ENCODE measurements at regions not wholly inside any gene's neighbourhood (a gene's known extent, or its start where the extent isn't known, plus 50 kb on each side); places are given as distances from the start of the nearest gene placed in this dataset.
A peak's percentile ranks its signal among the peaks of the same experiment; 100 is the strongest.
"Not testable (repeated sequence)": the region's sequence is repeated elsewhere in the genome, so short reads cannot be mapped to it uniquely, and the experiment has no call there.

GRCh38 chr1:120619867-120620692 lies 103.7 kb upstream of the NBPF26 start:
- not testable (repeated sequence) for DNase-seq; H3K4me1 Mint-ChIP-seq (ENCODE audit: low read depth); H3K27me3 Mint-ChIP-seq; H3K4me3 Mint-ChIP-seq; H3K36me3 Mint-ChIP-seq (ENCODE audit: low read depth); H3K27ac Mint-ChIP-seq; H3K9me3 Mint-ChIP-seq

- not testable (repeated sequence) for H3K27me3 Mint-ChIP-seq; H3K27ac Mint-ChIP-seq; DNase-seq; H3K4me1 Mint-ChIP-seq (ENCODE audit: low read depth); H3K36me3 Mint-ChIP-seq (ENCODE audit: low read depth); H3K9me3 Mint-ChIP-seq; H3K4me3 Mint-ChIP-seq
Observed at GRCh38 chr1:120620693-120620969, 103.1 kb upstream of the NBPF26 start.

GRCh38 chr1:120621278-120621677 lies 102.5 kb upstream of the NBPF26 start:
- DNase-seq; H3K9me3 Mint-ChIP-seq; H3K27me3 Mint-ChIP-seq; H3K4me1 Mint-ChIP-seq (ENCODE audit: low read depth); H3K4me3 Mint-ChIP-seq; H3K36me3 Mint-ChIP-seq (ENCODE audit: low read depth); H3K27ac Mint-ChIP-seq: not testable (repeated sequence)

GRCh38 chr1:120623539-120623938 lies 100.2 kb upstream of the NBPF26 start:
- H3K4me3 Mint-ChIP-seq; H3K27me3 Mint-ChIP-seq; H3K9me3 Mint-ChIP-seq; DNase-seq; H3K36me3 Mint-ChIP-seq (ENCODE audit: low read depth); H3K27ac Mint-ChIP-seq; H3K4me1 Mint-ChIP-seq (ENCODE audit: low read depth): not testable (repeated sequence)

DNA sequence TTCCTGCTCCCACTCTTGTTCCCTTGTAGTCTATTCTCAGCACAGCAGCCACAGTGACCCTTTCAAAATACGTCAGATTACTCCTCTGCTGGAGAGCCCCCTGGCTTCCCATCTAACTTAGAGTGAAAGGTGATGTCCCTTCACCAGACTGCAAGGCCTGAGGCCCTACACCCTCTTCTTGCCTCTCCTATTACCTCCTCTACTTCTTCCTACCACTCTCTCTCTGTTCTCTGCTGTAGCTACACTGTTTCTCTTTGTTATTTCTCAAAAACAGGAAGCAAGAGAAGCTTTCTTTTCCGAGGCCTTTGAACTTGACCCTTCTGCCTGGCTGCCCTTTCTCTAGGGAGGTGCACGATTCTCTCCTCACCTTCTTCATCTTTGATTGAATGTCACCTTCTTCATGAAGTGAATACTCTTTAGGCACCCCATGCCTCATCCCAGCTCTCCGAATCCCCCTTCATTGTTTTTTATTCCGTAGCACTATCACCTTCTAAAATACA lies 99.1 kb upstream of the NBPF26 start:
- H3K4me3 Mint-ChIP-seq, H3K27me3 Mint-ChIP-seq: not testable (repeated sequence)

DNA sequence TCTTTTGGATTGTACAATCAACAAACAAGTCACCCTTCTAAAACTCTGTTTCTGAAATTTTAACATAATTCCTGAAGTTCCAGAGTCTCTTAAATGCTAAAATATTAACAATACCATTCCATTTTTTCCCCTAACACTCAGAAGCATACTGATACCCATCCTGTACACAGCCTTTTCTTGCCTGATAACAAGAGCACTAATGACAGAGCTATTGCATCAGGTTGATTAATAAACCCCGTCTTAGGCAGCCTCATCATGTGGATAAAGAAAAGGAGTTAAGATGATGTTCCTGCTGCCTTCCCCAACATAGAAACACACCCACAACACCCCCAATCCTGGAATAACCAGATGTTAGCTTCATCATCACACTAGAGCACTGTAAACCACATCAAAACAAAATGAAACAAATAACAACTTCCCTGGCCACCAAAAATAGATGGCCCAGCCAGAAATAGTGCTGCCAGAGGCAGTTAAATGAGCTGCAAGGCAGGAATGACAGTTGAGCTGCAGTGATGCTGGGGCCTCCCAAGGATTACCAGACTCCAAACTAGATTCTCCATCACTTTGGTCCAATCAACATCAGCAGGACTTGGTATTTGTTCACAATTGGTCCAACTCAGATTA lies 93.8 kb upstream of the NBPF26 start:
- not testable (repeated sequence) for H3K4me3 Mint-ChIP-seq; H3K4me1 Mint-ChIP-seq (ENCODE audit: low read depth); H3K27me3 Mint-ChIP-seq; H3K9me3 Mint-ChIP-seq; DNase-seq; H3K36me3 Mint-ChIP-seq (ENCODE audit: low read depth); H3K27ac Mint-ChIP-seq

More for the DNA sequence above, 99.1 kb upstream of the NBPF26 start:
- not testable (repeated sequence) for H3K36me3 Mint-ChIP-seq (ENCODE audit: low read depth); DNase-seq; H3K4me1 Mint-ChIP-seq (ENCODE audit: low read depth); H3K9me3 Mint-ChIP-seq
- H3K27ac Mint-ChIP-seq = peak overlapping the region; percentile 69

DNA sequence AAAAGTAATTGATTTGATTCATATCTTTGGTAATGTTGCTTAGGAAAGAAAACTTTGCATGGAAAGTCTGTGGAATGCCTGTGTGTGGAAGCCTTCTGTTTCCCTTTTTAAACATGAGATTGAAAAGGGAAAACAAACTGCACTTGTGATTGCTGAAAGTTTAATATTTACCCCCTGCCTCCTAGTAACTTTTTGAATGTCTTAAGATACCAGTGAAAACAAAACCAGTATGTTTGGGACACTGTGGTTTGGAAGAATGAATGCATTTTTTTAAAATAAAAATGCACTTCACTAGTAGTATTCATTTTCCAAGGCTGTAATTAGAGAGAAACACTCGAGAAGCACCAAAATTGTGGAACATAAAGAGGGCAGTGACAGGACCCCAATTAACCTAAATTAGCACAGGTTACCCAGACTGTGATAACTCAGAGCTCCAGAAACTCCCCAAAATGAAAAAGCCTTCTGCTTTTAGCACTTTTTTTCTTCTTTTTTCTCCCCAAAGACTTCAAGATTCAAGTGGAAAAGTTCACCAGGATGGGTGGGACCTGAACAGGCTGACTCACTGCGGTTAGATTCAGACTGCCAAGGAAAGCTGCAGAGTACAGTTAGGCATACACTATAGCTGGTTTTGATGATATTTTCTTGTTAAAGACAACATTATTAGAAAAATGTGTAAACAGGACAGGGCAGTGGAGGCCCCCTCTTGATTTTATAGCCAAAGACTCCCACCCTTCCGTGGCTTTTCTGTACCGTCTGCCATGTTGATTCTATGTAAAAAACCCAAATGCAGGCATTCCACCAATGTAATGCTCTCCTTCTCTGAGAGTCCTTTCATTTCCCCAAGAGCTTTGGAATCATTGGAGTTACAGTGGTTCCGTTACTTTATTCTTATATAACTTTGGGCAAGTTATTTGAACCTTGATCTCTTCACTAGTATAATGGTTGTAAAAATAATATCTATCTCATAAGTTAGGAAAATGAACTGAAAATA lies 88.6 kb upstream of the NBPF26 start:
- not testable (repeated sequence) for H3K36me3 Mint-ChIP-seq (ENCODE audit: low read depth); DNase-seq; H3K27ac Mint-ChIP-seq; H3K4me1 Mint-ChIP-seq (ENCODE audit: low read depth); H3K4me3 Mint-ChIP-seq; H3K9me3 Mint-ChIP-seq; H3K27me3 Mint-ChIP-seq

GRCh38 chr1:120640261-120641013 lies 83.3 kb upstream of the NBPF26 start:
- H3K36me3 Mint-ChIP-seq (ENCODE audit: low read depth); H3K4me1 Mint-ChIP-seq (ENCODE audit: low read depth); H3K27me3 Mint-ChIP-seq; H3K4me3 Mint-ChIP-seq; DNase-seq; H3K9me3 Mint-ChIP-seq; H3K27ac Mint-ChIP-seq: not testable (repeated sequence)

DNA sequence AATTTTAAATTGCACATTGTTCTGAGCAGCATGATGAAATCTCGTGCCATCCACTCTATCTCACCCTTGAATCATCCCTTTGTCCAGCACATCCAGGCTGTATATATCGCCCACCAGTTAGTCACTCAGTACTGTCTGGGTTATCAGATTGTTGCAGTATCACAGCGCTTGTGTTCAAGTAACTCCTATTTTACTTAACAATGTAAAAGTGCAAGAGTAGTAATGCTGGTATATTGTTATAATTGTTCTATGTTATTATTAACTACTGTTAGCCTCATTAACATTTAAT lies 82.8 kb upstream of the NBPF26 start:
- H3K4me1 Mint-ChIP-seq (ENCODE audit: low read depth); H3K9me3 Mint-ChIP-seq; H3K27me3 Mint-ChIP-seq; H3K27ac Mint-ChIP-seq; H3K36me3 Mint-ChIP-seq (ENCODE audit: low read depth); H3K4me3 Mint-ChIP-seq; DNase-seq: not testable (repeated sequence)

GRCh38 chr1:120647182-120647581 lies 76.6 kb upstream of the NBPF26 start:
- H3K4me3 Mint-ChIP-seq; H3K27me3 Mint-ChIP-seq; DNase-seq; H3K27ac Mint-ChIP-seq; H3K4me1 Mint-ChIP-seq (ENCODE audit: low read depth); H3K9me3 Mint-ChIP-seq; H3K36me3 Mint-ChIP-seq (ENCODE audit: low read depth): not testable (repeated sequence)

DNA sequence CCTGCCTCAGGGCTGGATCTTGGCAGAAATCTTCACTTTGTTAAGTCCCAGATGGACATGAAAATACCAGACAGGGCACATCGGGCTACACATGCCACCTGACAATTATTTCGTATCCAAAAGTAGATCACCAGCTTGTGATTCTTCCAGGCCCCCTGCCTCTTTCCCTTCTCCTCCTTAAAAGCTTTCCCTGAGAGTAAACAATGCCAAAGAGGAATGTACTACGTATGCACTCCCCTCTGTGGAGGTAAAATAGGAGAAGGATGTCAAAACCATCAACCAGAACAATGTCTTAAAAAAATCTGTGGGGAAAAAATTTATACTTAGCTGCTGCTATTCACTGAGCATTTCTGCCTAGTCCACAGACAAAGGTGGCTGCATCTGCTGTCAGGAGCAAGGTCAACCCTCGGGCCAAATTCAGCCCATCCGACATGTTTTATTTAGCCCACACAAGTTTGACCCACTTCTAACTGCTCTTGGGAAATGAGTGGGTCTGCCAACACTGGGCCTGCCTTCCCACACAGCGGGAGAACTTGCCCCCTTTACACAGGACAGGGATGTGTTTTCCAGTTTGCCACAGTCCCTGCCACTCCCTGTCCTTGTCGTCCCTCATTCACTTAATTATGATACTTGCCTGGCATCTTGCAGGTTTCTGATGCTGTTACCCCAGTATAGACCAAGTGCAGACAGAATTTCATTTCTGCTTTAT lies 74.7 kb upstream of the NBPF26 start:
- H3K4me3 Mint-ChIP-seq; H3K36me3 Mint-ChIP-seq (ENCODE audit: low read depth); H3K27ac Mint-ChIP-seq; H3K27me3 Mint-ChIP-seq; H3K4me1 Mint-ChIP-seq (ENCODE audit: low read depth); DNase-seq; H3K9me3 Mint-ChIP-seq: not testable (repeated sequence)

DNA sequence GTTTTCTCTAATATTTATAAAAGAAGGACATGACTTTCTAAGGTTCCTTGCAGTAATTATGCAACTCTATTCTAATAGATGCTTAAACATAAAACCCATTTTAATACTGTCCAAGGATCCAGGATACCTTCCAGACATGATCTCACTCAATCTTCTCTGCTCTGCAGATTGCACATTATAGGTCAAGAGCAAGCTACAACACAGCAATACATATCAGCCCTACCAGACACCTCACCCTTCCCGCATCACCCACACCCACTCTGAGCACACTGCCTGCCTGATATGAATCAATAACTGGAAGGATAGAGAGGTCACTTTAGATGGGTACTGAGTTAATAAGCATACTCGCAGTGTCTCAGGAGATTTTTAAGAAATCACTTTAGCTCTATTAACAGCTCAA lies 74.0 kb upstream of the NBPF26 start:
- not testable (repeated sequence) for H3K4me3 Mint-ChIP-seq; H3K27ac Mint-ChIP-seq; H3K9me3 Mint-ChIP-seq; H3K4me1 Mint-ChIP-seq (ENCODE audit: low read depth); DNase-seq; H3K27me3 Mint-ChIP-seq; H3K36me3 Mint-ChIP-seq (ENCODE audit: low read depth)

DNA sequence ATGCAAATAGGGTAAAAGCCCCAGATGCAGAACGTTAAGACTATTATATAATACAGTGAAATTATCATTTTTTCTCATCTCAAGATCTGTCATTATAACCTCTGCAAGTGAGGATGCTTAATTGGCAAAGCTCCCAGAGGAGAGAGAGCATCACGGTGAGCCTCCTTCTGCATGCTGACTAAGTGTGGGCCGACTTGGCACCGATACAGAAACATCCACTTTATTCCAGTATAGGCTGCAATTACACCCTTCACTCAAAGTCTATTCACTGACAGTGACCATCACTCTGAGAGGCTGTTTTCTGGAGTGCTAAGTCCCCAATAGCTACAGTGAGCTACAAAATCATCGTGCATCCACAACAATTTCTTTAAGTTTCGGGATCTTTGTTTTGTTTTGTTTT lies 69.6 kb upstream of the NBPF26 start:
- not testable (repeated sequence) for H3K4me3 Mint-ChIP-seq, H3K27me3 Mint-ChIP-seq, H3K27ac Mint-ChIP-seq

GRCh38 chr1:120655394-120655793 lies 68.4 kb upstream of the NBPF26 start:
- not testable (repeated sequence) for H3K27me3 Mint-ChIP-seq; H3K4me3 Mint-ChIP-seq; H3K36me3 Mint-ChIP-seq (ENCODE audit: low read depth); H3K9me3 Mint-ChIP-seq; H3K4me1 Mint-ChIP-seq (ENCODE audit: low read depth); DNase-seq; H3K27ac Mint-ChIP-seq

More for the DNA sequence above, 69.6 kb upstream of the NBPF26 start:
- not testable (repeated sequence) for H3K4me1 Mint-ChIP-seq (ENCODE audit: low read depth); H3K36me3 Mint-ChIP-seq (ENCODE audit: low read depth); H3K9me3 Mint-ChIP-seq; DNase-seq
